ENCODE measurements at regions not wholly inside any gene's neighbourhood (a gene's known extent, or its start where the extent isn't known, plus 50 kb on each side); places are given as distances from the start of the nearest gene placed in this dataset.

GRCh38 chr13:40232311-40233040 is 434.0 kb downstream of the FOXO1 start:
- DNase-seq: no peak

DNA sequence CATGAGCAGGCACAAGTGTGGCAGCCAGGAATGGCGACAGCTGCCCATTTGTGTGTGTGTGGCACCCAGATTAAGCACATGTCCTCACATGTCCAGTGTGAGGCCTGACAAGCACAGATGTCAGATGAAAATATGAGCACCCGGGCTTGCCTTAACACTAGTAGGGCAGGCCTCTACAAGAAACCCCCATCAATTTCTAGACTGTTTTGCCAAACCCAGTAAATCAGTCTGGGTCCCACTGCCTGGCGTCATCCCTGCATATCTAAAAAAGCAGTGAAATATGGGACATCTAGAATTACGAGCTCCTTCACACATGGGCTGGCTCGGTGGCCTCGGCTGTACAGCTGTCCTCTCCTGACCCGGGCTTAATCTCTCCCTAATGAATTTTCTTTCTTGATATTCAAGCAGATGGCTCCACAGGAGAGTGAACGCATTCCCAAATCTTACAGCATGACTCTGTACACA is 432.7 kb downstream of the FOXO1 start:
- no peak for DNase-seq

- no peak for DNase-seq
These were observed 431.2 kb downstream of the FOXO1 start for GRCh38 chr13:40235160-40235796.

GRCh38 chr13:40236566-40237168 is 429.8 kb downstream of the FOXO1 start:
- no peak for DNase-seq

GRCh38 chr13:40238761-40239160 is 427.7 kb downstream of the FOXO1 start:
- DNase-seq: no peak

GRCh38 chr13:40240293-40240692 is 426.1 kb downstream of the FOXO1 start:
- DNase-seq: no peak

- DNase-seq: no peak
These were observed 425.2 kb downstream of the FOXO1 start for GRCh38 chr13:40241125-40241798.

DNA sequence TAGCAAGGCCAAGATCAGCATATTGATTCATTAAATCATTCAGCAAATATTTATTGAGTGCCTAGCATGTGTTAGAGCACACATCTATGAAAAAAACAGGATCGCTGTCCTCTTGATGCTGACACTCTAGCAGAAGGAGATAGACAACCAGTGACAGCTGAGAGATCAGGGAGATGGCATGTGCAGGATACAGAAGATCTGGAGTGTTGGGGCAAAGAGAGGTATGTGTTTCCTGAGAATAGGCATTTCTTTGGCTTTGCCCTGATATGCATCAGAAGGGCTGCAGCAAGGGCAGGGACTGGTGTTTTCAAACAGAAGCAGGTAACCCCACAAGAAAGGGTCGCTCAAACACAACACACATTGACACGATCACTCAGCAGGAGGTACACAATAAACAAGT is 423.4 kb downstream of the FOXO1 start:
- DNase-seq: no peak

GRCh38 chr13:40243982-40244381 is 422.5 kb downstream of the FOXO1 start:
- DNase-seq: no peak

DNA sequence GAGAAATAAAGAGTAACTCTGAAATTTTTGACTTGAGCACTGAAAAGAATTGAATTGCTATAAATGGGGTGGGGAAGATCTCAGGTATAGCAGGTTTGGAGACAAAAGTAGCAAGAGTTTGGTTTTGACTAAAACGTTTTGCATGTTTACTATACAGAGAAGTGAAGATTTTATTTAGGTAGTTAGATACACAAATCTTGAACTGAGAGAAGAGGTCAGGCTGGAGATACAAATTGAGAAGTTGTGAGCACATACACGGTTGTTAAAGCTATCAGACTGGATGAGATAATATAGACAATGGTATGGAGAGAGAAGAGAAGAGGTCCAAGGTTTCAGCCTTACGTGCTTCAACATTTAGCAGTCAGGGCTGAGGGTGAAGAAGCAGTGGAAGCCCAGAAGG is 420.9 kb downstream of the FOXO1 start:
- no peak for DNase-seq

- DNase-seq: no peak
These were observed 418.6 kb downstream of the FOXO1 start for GRCh38 chr13:40247845-40248244.

GRCh38 chr13:40251343-40252032 is 415.0 kb downstream of the FOXO1 start:
- DNase-seq: no peak

DNA sequence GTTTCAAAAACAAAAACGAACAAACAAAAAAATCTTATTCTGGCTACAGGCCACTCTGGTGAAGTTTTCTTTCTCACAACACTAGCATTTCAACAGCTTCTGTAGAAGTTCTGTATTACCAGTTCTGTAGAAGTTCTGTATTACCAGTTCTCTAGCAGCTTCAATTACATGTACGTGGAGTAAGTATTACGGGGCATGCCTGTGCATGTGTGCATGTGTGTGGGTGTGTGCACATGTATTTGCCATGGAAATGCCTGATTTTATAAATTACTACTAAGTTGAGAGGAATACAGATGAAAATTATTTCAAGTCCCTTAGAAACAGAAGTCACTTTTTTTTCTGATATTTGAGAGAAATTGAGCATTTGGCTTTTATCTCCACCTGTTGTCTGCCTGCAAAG is 414.2 kb downstream of the FOXO1 start:
- DNase-seq: no peak

DNA sequence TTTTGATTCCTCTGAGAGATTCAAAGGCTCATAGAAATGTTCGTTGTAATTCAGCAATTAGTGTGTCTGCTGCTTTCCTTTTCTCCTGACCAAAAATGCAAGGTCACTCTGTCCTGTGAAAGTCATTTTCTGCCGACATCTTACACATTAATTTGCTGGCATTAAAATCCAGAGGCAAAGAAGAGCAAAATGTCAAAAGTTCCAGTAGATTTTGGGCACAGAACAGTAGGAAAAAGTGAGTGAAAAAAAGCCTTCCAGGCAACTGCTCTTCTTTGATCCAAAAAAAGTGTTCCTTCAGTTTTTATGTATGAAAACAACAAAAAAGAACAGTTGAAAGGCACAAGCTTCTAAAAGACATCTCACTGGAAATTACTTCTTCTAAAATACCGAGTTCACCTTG is 413.8 kb downstream of the FOXO1 start:
- DNase-seq: no peak

DNA sequence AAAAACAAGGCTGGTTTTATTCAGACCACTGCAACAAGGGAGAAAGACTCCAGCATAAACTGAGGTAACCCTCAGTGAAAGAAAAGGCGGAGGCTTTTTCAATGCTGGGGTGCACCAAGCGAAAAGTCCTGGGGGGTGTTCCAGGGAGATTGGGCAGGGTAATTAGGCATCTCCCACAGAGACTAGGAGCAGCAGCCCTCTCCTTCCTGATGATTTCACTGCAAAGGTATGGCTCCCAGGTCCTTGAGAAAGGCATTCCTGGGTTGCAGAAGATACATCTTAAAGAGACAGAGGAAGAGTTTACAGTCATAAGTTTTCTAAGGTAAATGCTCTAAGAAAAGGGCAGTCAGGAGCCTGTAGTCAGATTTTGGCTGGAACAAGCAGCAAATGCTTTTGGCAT is 412.0 kb downstream of the FOXO1 start:
- DNase-seq: no peak

- DNase-seq: no peak
These were observed 410.9 kb downstream of the FOXO1 start for GRCh38 chr13:40255551-40255950.

- no peak for DNase-seq
These were observed 406.5 kb downstream of the FOXO1 start for GRCh38 chr13:40259899-40260298.

DNA sequence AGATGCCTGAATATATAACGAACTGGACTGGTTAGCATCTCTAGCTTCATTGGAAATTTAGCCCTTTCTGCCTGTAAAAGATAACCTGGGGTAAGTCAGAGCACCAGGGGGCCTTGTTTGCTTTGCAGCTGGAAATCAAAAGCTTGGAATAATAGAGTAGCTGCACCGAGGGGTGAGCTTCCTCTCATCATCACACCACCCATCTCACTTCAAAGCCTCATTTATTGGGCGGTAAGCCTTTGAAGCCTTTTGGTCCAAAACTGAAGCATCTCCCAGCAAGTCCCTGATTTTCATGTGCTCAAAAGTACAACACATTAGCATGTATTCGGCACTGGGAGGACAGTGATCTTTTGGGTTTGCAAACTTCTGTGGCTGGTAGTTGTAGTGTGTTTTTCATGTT is 405.1 kb downstream of the FOXO1 start:
- DNase-seq: no peak

GRCh38 chr13:40261947-40262346 is 404.5 kb downstream of the FOXO1 start:
- DNase-seq: no peak

GRCh38 chr13:40269086-40269485 is 397.4 kb downstream of the FOXO1 start:
- DNase-seq: no peak

DNA sequence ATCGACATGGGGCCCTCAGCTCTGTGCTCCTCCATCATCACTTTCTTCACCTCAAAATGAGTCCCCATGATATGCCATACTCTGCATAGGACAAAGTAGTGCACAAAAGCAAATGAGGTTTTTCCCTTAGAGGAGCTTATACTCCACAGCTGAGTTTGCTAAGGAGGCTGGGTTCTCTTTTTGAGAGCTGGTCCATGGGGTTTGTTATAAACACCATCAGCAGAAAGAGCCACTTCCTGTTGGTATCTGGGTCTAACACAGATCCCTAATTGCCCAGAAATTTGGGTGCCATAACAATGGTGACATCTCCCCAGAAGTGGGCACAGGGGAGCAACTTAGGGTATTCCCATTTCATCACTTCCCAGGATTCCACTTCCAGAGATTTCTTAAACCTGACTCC is 395.7 kb downstream of the FOXO1 start:
- DNase-seq: no peak

- DNase-seq: peak in 1 of 2 donors; percentile 22
These were observed 395.1 kb downstream of the FOXO1 start for GRCh38 chr13:40271271-40271885.
